Caco-2 (cell line): ENCODE measurements at regions not wholly inside any gene's neighbourhood (a gene's known extent, or its start where the extent isn't known, plus 50 kb on each side); places are given as distances from the start of the nearest gene placed in this dataset.

Experiments
- BruUV-seq: library from RNA; stranded (reverse); fragments of 400-500 nt; replicated peaks from 2 replicates; lab custom pipeline; 2021; lab: Mats Ljungman, UMichigan
- CTCF ChIA-PET: fragments of 300-600 bp; sonication (Branson Sonifier 250); formaldehyde crosslinking; loops from one replicate; lab custom pipeline; 2022; ENCODE audit warnings: antibody characterized with exemption; lab: Charles Lee
- POLR2A ChIA-PET: fragments of 300-600 bp; sonication (Branson Sonifier 250); formaldehyde crosslinking; loops from one replicate; lab custom pipeline; 2022; ENCODE audit warnings: antibody characterized with exemption; lab: Charles Lee
- DNase-seq, 2 experiments: peaks; one replicate each; pipeline versions ENCODE4 v3.0.0 to v3.0.0-alpha.2; 2020 to 2022
- H3K27me3 ChIP-seq: replicated peaks from 2 replicates; pipeline ENCODE4 v1.6.0; 2011; ENCODE audit warnings: low read length; ENCODE audit not compliant: control insufficient read depth, insufficient read depth
- H3K36me3 ChIP-seq: 2 replicates; pipeline ENCODE4 v1.5.1; 2011; ENCODE audit warnings: low read length; ENCODE audit not compliant: control insufficient read depth, insufficient read depth
- H3K4me1 ChIP-seq: fragments of 250-450 bp; sonication (Bioruptor Pico); 2 replicates; pipeline ENCODE4 v1.5.1; 2020; ENCODE audit warnings: mild to moderate bottlenecking
- H3K4me3 ChIP-seq: 2 replicates; pipeline ENCODE4 v1.5.1; 2011; ENCODE audit warnings: low read depth, mild to moderate bottlenecking, control low read depth, low read length
- H3K9me3 ChIP-seq: fragments of 250-450 bp; sonication (Bioruptor Pico); 2 replicates; pipeline ENCODE4 v1.5.1; 2020; ENCODE audit warnings: mild to moderate bottlenecking, moderate library complexity
- H3K27ac Mint-ChIP-seq: one replicate; pipeline ENCODE4 v1.8.0; 2022; ENCODE audit warnings: mixed read lengths; ENCODE audit not compliant: unreplicated experiment
- H3K27me3 Mint-ChIP-seq: one replicate; pipeline ENCODE4 v1.8.0; 2022; ENCODE audit warnings: mixed read lengths; ENCODE audit not compliant: insufficient read depth, unreplicated experiment
- H3K36me3 Mint-ChIP-seq: one replicate; pipeline ENCODE4 v1.8.0; 2022; ENCODE audit warnings: mild to moderate bottlenecking, mixed read lengths; ENCODE audit not compliant: insufficient read depth, unreplicated experiment
- H3K4me1 Mint-ChIP-seq: one replicate; pipeline ENCODE4 v1.8.0; 2022; ENCODE audit warnings: low read depth, mixed read lengths; ENCODE audit not compliant: unreplicated experiment
- H3K4me3 Mint-ChIP-seq: one replicate; pipeline ENCODE4 v1.8.0; 2022; ENCODE audit warnings: mild to moderate bottlenecking, moderate library complexity, mixed read lengths; ENCODE audit not compliant: unreplicated experiment
- H3K9me3 Mint-ChIP-seq: one replicate; pipeline ENCODE4 v1.8.0; 2022; ENCODE audit warnings: mixed read lengths; ENCODE audit not compliant: unreplicated experiment
- CTCF ChIP-seq, 2 experiments: fragments of 200-600 bp in 1 of 2; IDR thresholded peaks; 1 replicate in 1 of 2; 2 replicates in 1 of 2; pipeline versions ENCODE4 v1.5.1 to v1.8.0; 2011 to 2022; ENCODE audit warnings: antibody characterized with exemption in 1 of 2, control low read depth in 1 of 2, inconsistent platforms in 1 of 2, low read depth in 1 of 2, low read length in 1 of 2, mild to moderate bottlenecking in 1 of 2, moderate library complexity in 1 of 2; ENCODE audit not compliant: insufficient read depth in 1 of 2, severe bottlenecking in 1 of 2, unreplicated experiment in 1 of 2
- intact Hi-C: fragments of 100-400 bp; cut with micrococcal nuclease; formaldehyde crosslinking; loops from one replicate; pipeline ENCODE4 v1.10.0; 2022; ENCODE audit not compliant: unreplicated experiment

GRCh38 chr4:120431180-120431579 is 364.5 kb upstream of the MAD2L1 start:
- intact Hi-C loops: no loop called here
- Histone ChIP-seq H3K27me3 (no peaks in the 10 kb centered on the region), H3K36me3 (no peaks in the 10 kb centered on the region), H3K4me1 (no peaks in the 10 kb centered on the region), H3K4me3 (no peak overlapping the region), H3K9me3 (no peaks in the 10 kb centered on the region)
- Mint-ChIP-seq H3K27ac (no peak overlapping the region), H3K4me1 (no peaks in the 10 kb centered on the region), H3K4me3 (no peak overlapping the region), H3K36me3 (no peaks in the 10 kb centered on the region), H3K27me3 (no peaks in the 10 kb centered on the region), H3K9me3 (no peaks in the 10 kb centered on the region)
- TF ChIP-seq CTCF (IDR thresholded peaks at IDR 0.05; ENCODE audit: insufficient read depth in 1 of 2, low read depth in 1 of 2, low read length in 1 of 2, severe bottlenecking in 1 of 2, unreplicated experiment in 1 of 2): no peak
- CTCF ChIA-PET: no interaction called here
- BruUV-seq: no TSS peak
- no peak for DNase-seq
- POLR2A ChIA-PET: no interaction called here

- Mint-ChIP-seq H3K4me3 (no peak overlapping the region), H3K9me3 (no peaks in the 10 kb centered on the region), H3K27ac (no peak overlapping the region), H3K36me3 (no peaks in the 10 kb centered on the region), H3K27me3 (peaks cover 3% of the 10 kb centered on the region), H3K4me1 (no peaks in the 10 kb centered on the region)
- BruUV-seq: no TSS peak
- CTCF ChIA-PET: no interaction called here
- Histone ChIP-seq H3K9me3 (no peaks in the 10 kb centered on the region), H3K36me3 (no peaks in the 10 kb centered on the region), H3K4me1 (no peaks in the 10 kb centered on the region), H3K27me3 (no peaks in the 10 kb centered on the region), H3K4me3 (no peak overlapping the region)
- intact Hi-C loops: no loop called here
- no peak for TF ChIP-seq CTCF (IDR thresholded peaks at IDR 0.05; ENCODE audit: insufficient read depth in 1 of 2, low read depth in 1 of 2, low read length in 1 of 2, severe bottlenecking in 1 of 2, unreplicated experiment in 1 of 2)
- POLR2A ChIA-PET: no interaction called here
- DNase-seq: no peak
Measured at GRCh38 chr4:120418146-120418545, 351.5 kb upstream of the MAD2L1 start.

- H3K4me3 Mint-ChIP-seq: no peak overlapping the region
Measured at GRCh38 chr4:120415896-120416295, 349.2 kb upstream of the MAD2L1 start.

More at GRCh38 chr4:120415896-120416295, 349.2 kb upstream of the MAD2L1 start:
- no peak overlapping the region for H3K4me3 ChIP-seq
- DNase-seq: no peak
- no TSS peak for BruUV-seq
- Mint-ChIP-seq H3K4me1 (no peaks in the 10 kb centered on the region), H3K9me3 (peaks cover 4% of the 10 kb centered on the region), H3K27me3 (peaks cover 3% of the 10 kb centered on the region), H3K27ac (no peak overlapping the region), H3K36me3 (no peaks in the 10 kb centered on the region)
- peaks cover 7% of the 10 kb centered on the region; the same call in 1 of the 2 replicates for H3K9me3 ChIP-seq
- ChIA-PET POLR2A (no interaction called here), CTCF (no interaction called here)
- TF ChIP-seq CTCF (IDR thresholded peaks at IDR 0.05; ENCODE audit: insufficient read depth in 1 of 2, low read depth in 1 of 2, low read length in 1 of 2, severe bottlenecking in 1 of 2, unreplicated experiment in 1 of 2): no peak
- H3K4me1 ChIP-seq: no peaks in the 10 kb centered on the region
- no peaks in the 10 kb centered on the region for H3K36me3 ChIP-seq
- intact Hi-C loops: no loop called here
- H3K27me3 ChIP-seq: no peaks in the 10 kb centered on the region
